Bronchial epithelial cell (primary cell): ENCODE measurements at regions not wholly inside any gene's neighbourhood (a gene's known extent, or its start where the extent isn't known, plus 50 kb on each side); places are given as distances from the start of the nearest gene placed in this dataset.
A peak's percentile ranks its signal among the peaks of the same experiment; 100 is the strongest.

ENCODE experiments used
- DNase-seq: peaks from one replicate; pipeline ENCODE4 v3.0.0-alpha.2; 2010; ENCODE audit warnings: low read depth
- FAIRE-seq: peaks from 2 replicates; lab custom pipeline; 2011; peaks lifted over from hg19 to GRCh38; lab: Jason Lieb, UNC
- H3K27me3 ChIP-seq: 2 replicates; pipeline ENCODE4 v1.5.1; 2011; ENCODE audit warnings: low read length; ENCODE audit not compliant: control insufficient read depth, insufficient read depth
- H3K36me3 ChIP-seq: 2 replicates; pipeline ENCODE4 v1.5.1; 2011; ENCODE audit warnings: low read length; ENCODE audit not compliant: control insufficient read depth, insufficient read depth
- H3K4me3 ChIP-seq: 2 replicates; pipeline ENCODE4 v1.5.1; 2011; ENCODE audit warnings: mild to moderate bottlenecking, low read depth, low read length, control low read depth
- CTCF ChIP-seq: IDR thresholded peaks from 2 replicates; pipeline ENCODE4 v1.5.1; 2011; ENCODE audit warnings: mild to moderate bottlenecking, moderate library complexity, low read length, control low read depth, inconsistent platforms; ENCODE audit not compliant: insufficient read depth, severe bottlenecking

GRCh38 chr17:27376637-27377547, 79.4 kb upstream of the KSR1 start:
- H3K27me3 ChIP-seq = no peaks in the 10 kb centered on the region
- no peak overlapping the region for H3K4me3 ChIP-seq
- TF ChIP-seq CTCF = no peak
- DNase-seq (peak; percentile 76), FAIRE-seq (no peak)
- H3K36me3 ChIP-seq = no peaks in the 10 kb centered on the region

GRCh38 chr17:27378482-27379175, 77.6 kb upstream of the KSR1 start:
- Histone ChIP-seq H3K36me3 (no peaks in the 10 kb centered on the region), H3K27me3 (no peaks in the 10 kb centered on the region), H3K4me3 (no peak overlapping the region)
- DNase-seq (no peak), FAIRE-seq (no peak)
- no peak for TF ChIP-seq CTCF

GRCh38 chr17:27379888-27380533, 76.2 kb upstream of the KSR1 start:
- DNase-seq = peak; percentile 8
- no peak for TF ChIP-seq CTCF
- H3K36me3 ChIP-seq = no peaks in the 10 kb centered on the region
- no peak for FAIRE-seq
- H3K27me3 ChIP-seq = no peaks in the 10 kb centered on the region
- H3K4me3 ChIP-seq = no peak overlapping the region

- no peak for TF ChIP-seq CTCF
- FAIRE-seq = no peak
- H3K27me3 ChIP-seq = no peaks in the 10 kb centered on the region
- no peaks in the 10 kb centered on the region for H3K36me3 ChIP-seq
- no peak for DNase-seq
- H3K4me3 ChIP-seq = no peak overlapping the region
These were observed 75.7 kb upstream of the KSR1 start for GRCh38 chr17:27380551-27380950.

GRCh38 chr17:27381007-27381501, 75.2 kb upstream of the KSR1 start:
- DNase-seq (no peak), FAIRE-seq (no peak)
- H3K27me3 ChIP-seq = no peaks in the 10 kb centered on the region
- H3K4me3 ChIP-seq = no peak overlapping the region
- no peaks in the 10 kb centered on the region for H3K36me3 ChIP-seq
- peak; percentile 82 for TF ChIP-seq CTCF
